ENCODE measurements at regions not wholly inside any gene's neighbourhood (a gene's known extent, or its start where the extent isn't known, plus 50 kb on each side); places are given as distances from the start of the nearest gene placed in this dataset.

DNA sequence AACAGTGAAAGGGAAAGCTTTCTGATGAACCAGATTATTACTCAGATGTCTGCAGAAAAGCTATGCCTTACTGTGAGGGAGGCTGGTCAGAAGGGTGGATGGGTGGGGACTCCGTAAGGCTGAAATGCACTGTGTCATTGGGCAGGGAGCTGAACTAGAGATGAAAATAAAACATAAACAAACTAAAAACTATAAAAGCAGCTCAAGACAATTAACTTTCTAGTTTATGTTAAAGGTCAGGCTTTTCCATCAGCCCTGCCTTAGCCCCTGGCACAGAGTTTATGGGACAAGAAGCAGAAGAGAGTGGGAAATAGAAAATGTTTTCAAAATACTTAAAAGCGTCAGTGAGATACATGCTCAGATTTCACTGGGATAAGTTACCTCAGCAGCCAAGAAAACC is 310.0 kb upstream of the UBE2E2 start:
- TF ChIP-seq, protein P1, sequence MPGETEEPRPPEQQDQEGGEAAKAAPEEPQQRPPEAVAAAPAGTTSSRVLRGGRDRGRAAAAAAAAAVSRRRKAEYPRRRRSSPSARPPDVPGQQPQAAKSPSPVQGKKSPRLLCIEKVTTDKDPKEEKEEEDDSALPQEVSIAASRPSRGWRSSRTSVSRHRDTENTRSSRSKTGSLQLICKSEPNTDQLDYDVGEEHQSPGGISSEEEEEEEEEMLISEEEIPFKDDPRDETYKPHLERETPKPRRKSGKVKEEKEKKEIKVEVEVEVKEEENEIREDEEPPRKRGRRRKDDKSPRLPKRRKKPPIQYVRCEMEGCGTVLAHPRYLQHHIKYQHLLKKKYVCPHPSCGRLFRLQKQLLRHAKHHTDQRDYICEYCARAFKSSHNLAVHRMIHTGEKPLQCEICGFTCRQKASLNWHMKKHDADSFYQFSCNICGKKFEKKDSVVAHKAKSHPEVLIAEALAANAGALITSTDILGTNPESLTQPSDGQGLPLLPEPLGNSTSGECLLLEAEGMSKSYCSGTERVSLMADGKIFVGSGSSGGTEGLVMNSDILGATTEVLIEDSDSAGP (CRISPR knock-in tag; IDR thresholded peaks at IDR 0.05; ENCODE audit: borderline replicate concordance) = no peak
- no peak for TF ChIP-seq SMARCC2 (IDR thresholded peaks at IDR 0.05)
- no peak for TF ChIP-seq EZH2 (conservative IDR thresholded peaks at IDR 0.05; ENCODE audit: low read depth, low read length)

All from HepG2 (cell line).